ENCODE measurements at regions not wholly inside any gene's neighbourhood (a gene's known extent, or its start where the extent isn't known, plus 50 kb on each side); places are given as distances from the start of the nearest gene placed in this dataset.

DNA sequence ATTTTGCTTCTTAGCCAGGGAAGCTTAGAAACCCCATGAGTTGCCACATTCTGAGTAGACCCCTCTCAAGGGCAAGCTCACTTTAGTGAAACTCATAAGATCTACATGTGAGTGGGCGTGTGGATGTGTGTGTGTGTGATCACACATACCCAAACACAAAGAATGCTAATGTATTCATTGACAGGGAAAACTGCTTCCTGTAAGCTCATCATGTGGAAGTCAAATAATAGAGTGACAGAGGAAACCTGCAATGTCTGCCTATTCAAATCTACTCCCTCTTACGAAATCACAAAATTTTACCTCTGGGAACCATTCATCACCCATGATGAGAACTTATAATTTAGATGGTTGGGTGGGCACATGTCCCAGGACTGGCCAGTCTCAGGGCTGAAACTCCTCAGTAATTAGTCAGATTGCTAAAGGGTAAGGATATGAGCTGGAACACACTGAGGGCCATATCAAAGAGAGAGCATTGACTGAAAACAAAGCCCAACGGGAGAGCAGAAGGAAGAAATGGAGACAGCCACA, 94.5 kb upstream of the CCDC150 start:
- Mint-ChIP-seq H3K27ac (ENCODE audit: low read depth, unreplicated experiment) (no peak overlapping the region), H3K36me3 (ENCODE audit: insufficient read depth, unreplicated experiment) (no peaks in the 10 kb centered on the region), H3K27me3 (ENCODE audit: insufficient read depth, unreplicated experiment) (no peaks in the 10 kb centered on the region), H3K9me3 (ENCODE audit: unreplicated experiment) (no peaks in the 10 kb centered on the region), H3K4me1 (ENCODE audit: insufficient read depth, unreplicated experiment) (no peaks in the 10 kb centered on the region), H3K4me3 (ENCODE audit: unreplicated experiment) (no peak overlapping the region)
- TF ChIP-seq, protein P1, sequence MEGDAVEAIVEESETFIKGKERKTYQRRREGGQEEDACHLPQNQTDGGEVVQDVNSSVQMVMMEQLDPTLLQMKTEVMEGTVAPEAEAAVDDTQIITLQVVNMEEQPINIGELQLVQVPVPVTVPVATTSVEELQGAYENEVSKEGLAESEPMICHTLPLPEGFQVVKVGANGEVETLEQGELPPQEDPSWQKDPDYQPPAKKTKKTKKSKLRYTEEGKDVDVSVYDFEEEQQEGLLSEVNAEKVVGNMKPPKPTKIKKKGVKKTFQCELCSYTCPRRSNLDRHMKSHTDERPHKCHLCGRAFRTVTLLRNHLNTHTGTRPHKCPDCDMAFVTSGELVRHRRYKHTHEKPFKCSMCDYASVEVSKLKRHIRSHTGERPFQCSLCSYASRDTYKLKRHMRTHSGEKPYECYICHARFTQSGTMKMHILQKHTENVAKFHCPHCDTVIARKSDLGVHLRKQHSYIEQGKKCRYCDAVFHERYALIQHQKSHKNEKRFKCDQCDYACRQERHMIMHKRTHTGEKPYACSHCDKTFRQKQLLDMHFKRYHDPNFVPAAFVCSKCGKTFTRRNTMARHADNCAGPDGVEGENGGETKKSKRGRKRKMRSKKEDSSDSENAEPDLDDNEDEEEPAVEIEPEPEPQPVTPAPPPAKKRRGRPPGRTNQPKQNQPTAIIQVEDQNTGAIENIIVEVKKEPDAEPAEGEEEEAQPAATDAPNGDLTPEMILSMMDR (IDR thresholded peaks at IDR 0.05; ENCODE audit: unreplicated experiment), result no peak
- intact Hi-C loops (cut with micrococcal nuclease), result no loop called here
- BruUV-seq (replicated peaks), result no TSS peak
- ChIA-PET POLR2A (no interaction called here), CTCF (interaction anchor here (0.6 kb wide), 1 partner anchor 94 kb away, joined by 3 read pairs; no protein-coding TSS in a partner anchor)
- no peak for DNase-seq (ENCODE audit: unreplicated experiment)

DNA sequence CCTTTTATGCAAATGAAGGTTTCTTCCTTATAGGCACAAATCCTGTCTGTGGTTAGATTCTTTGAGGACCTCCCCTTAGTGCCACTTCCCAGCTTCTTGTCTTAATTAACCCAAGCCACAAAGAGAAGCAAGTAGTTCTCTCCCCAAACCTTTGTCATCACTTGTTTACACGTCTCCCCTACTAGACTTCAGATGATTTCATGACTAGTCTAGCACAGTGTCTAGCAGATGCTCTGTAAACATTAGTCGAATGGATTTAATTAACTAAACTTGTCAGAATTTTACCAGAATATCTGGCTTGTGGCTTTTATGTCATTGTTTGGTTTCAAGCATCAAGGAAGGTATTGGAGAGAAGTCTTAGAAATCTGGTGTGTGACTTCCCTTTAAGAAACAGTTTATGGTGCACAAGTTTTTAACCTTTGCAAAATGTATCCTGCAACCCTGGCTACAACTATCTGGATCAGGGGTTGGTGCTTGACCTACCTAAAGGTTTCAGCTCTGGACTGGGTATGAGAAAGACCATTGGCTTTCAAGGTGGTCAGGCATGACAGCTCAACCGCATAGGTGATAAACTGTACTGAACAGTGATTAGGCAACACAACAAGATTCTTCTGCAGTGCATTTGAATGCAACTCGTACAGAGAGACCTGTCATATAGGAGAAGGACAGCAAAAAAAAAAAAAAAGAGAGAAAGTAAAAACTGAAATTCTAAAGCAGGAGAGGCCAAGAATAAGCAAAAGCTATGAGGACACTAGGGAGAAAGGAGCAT, 93.2 kb upstream of the CCDC150 start:
- intact Hi-C loops (cut with micrococcal nuclease), result no loop called here
- Mint-ChIP-seq H3K27me3 (ENCODE audit: insufficient read depth, unreplicated experiment) (no peaks in the 10 kb centered on the region), H3K9me3 (ENCODE audit: unreplicated experiment) (no peaks in the 10 kb centered on the region), H3K36me3 (ENCODE audit: insufficient read depth, unreplicated experiment) (no peaks in the 10 kb centered on the region), H3K4me3 (ENCODE audit: unreplicated experiment) (no peak overlapping the region), H3K27ac (ENCODE audit: low read depth, unreplicated experiment) (no peak overlapping the region), H3K4me1 (ENCODE audit: insufficient read depth, unreplicated experiment) (no peaks in the 10 kb centered on the region)
- no TSS peak for BruUV-seq (replicated peaks)
- no peak for DNase-seq (ENCODE audit: unreplicated experiment)
- TF ChIP-seq, protein P1 (IDR thresholded peaks at IDR 0.05; ENCODE audit: unreplicated experiment), result no peak
- POLR2A ChIA-PET, result no interaction called here
- CTCF ChIA-PET, result no interaction called here

DNA sequence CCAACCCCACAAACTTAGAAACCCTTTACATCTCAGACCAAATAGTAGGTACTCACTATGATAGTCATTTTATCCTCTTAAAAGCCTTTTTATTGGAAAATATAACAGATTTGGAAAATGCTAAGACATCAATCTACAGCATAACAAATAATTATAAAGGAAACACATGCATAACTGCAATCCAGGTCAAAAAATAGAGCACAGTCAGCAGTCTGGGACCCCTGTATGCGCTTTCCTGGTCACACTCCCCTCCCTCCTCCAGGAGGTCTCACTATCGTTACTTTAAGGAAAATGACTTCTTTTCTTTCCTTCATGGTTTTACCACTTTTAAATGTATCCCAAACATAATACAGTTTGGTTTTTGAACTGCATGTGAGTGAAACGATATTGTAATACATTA, 90.5 kb upstream of the CCDC150 start:
- H3K36me3 Mint-ChIP-seq (ENCODE audit: insufficient read depth, unreplicated experiment), result no peaks in the 10 kb centered on the region
- CTCF ChIA-PET, result no interaction called here
- POLR2A ChIA-PET, result no interaction called here
- intact Hi-C loops (cut with micrococcal nuclease), result no loop called here
- no peaks in the 10 kb centered on the region for H3K4me1 Mint-ChIP-seq (ENCODE audit: insufficient read depth, unreplicated experiment)
- no TSS peak for BruUV-seq (replicated peaks)
- no peaks in the 10 kb centered on the region for H3K9me3 Mint-ChIP-seq (ENCODE audit: unreplicated experiment)
- no peak overlapping the region for H3K4me3 Mint-ChIP-seq (ENCODE audit: unreplicated experiment)
- TF ChIP-seq, protein P1 (IDR thresholded peaks at IDR 0.05; ENCODE audit: unreplicated experiment), result no peak
- H3K27me3 Mint-ChIP-seq (ENCODE audit: insufficient read depth, unreplicated experiment), result no peaks in the 10 kb centered on the region
- no peak for DNase-seq (ENCODE audit: unreplicated experiment)
- no peak overlapping the region for H3K27ac Mint-ChIP-seq (ENCODE audit: low read depth, unreplicated experiment)

DNA sequence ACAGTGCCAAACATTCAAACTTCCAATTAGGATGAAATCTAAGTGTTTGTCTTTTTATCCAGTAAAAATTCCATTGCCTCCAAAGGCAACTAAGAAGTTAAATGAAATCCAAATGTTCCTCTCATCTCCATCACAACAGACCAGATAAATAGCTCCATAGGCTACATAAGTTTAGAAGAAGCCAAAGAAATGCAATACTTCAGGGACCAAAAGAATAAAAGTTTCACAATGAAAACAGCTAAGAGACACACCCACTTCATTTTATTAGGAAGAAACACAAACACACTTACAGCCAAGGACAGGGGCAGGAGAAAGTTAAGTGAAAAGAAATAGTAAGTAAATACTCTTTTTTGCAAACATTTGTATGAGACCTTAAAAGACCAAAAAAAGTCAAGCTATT, 88.5 kb upstream of the CCDC150 start:
- no peak for DNase-seq (ENCODE audit: unreplicated experiment)
- CTCF ChIA-PET, result interaction anchor here (1.1 kb wide), 2 partner anchors 41 to 83 kb away, joined by 3 to 6 read pairs; no protein-coding TSS in a partner anchor
- no peaks in the 10 kb centered on the region for H3K4me1 Mint-ChIP-seq (ENCODE audit: insufficient read depth, unreplicated experiment)
- intact Hi-C loops (cut with micrococcal nuclease), result no loop called here
- no peaks in the 10 kb centered on the region for H3K9me3 Mint-ChIP-seq (ENCODE audit: unreplicated experiment)
- TF ChIP-seq, protein P1 (IDR thresholded peaks at IDR 0.05; ENCODE audit: unreplicated experiment), result no peak
- H3K36me3 Mint-ChIP-seq (ENCODE audit: insufficient read depth, unreplicated experiment), result no peaks in the 10 kb centered on the region
- no peaks in the 10 kb centered on the region for H3K27me3 Mint-ChIP-seq (ENCODE audit: insufficient read depth, unreplicated experiment)
- no peak overlapping the region for H3K4me3 Mint-ChIP-seq (ENCODE audit: unreplicated experiment)
- H3K27ac Mint-ChIP-seq (ENCODE audit: low read depth, unreplicated experiment), result no peak overlapping the region
- BruUV-seq (replicated peaks), result no TSS peak
- POLR2A ChIA-PET, result no interaction called here
